Muscle of leg (tissue), 3 donors: ENCODE measurements at regions not wholly inside any gene's neighbourhood (a gene's known extent, or its start where the extent isn't known, plus 50 kb on each side); places are given as distances from the start of the nearest gene placed in this dataset.

Experiments used
- DNase-seq: peaks from one replicate; pipeline ENCODE4 v3.0.0; 2013
- H3K27ac ChIP-seq: one replicate; pipeline ENCODE4 v1.5.1; 2013; ENCODE audit warnings: mild to moderate bottlenecking, low read length, control low read depth
- H3K27me3 ChIP-seq: one replicate; pipeline ENCODE4 v1.6.1; 2013; ENCODE audit warnings: low read length; ENCODE audit not compliant: control insufficient read depth, insufficient read depth
- H3K36me3 ChIP-seq: one replicate; pipeline ENCODE4 v1.6.1; 2013; ENCODE audit warnings: low read length; ENCODE audit not compliant: control insufficient read depth, insufficient read depth
- H3K4me1 ChIP-seq: one replicate; pipeline ENCODE4 v1.6.1; 2013; ENCODE audit warnings: low read length; ENCODE audit not compliant: control insufficient read depth, insufficient read depth
- H3K4me3 ChIP-seq: one replicate; pipeline ENCODE4 v1.5.1; 2013; ENCODE audit warnings: low read length, control low read depth
- H3K9me3 ChIP-seq: replicated peaks from 2 replicates; pipeline ENCODE4 v1.6.1; 2013; ENCODE audit warnings: low read depth, low read length; ENCODE audit not compliant: control insufficient read depth
- WGBS: methylation state at CpG from one replicate; pipeline ENCODE4 v1.1.5; 2013; ENCODE audit warnings: missing lambda C conversion rate; ENCODE audit not compliant: insufficient coverage; 5-methylcytosine and 5-hydroxymethylcytosine counted together

DNA sequence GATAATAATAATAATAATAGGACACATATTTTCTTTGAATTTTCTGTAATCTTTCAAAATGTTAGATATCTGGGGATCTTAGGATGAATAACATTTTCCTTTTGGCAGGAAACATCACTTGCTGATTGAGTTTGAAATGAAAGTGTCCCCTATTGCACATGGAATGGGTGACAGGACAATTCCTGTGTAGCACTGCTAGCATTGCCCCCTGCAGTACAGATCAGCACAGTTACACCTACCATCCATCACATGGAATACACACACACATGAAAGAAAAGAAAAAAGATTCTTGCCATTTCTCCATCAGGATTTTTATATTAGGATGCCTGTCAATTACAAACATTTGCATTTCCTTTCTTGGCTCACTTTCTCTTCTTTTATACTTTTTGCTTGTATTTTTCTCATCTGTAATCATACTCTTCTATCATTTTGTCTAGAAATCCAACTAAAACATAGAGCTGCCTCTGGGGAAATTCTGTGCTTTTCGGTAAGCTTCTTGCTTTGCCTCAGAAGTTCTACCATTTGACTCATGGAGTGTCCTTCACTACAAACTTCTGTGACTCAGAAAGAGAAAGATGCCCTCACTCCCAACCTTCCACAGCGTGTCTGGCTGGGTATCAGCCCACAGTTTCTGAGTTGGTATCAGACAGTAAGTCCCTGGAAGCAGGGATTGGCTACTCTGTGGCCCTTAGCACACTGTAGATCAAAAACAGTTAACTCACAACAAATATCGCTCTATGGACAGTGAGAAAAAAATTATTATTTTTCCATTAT is 641.2 kb downstream of the PTPRC start:
- no peaks in the 10 kb centered on the region for H3K27me3 ChIP-seq
- no peak overlapping the region for H3K4me3 ChIP-seq
- 100% methylated on average over 1 of the region's 3 CpGs for WGBS
- no peak overlapping the region for H3K27ac ChIP-seq
- no peaks in the 10 kb centered on the region for H3K4me1 ChIP-seq
- no peaks in the 10 kb centered on the region for H3K9me3 ChIP-seq
- DNase-seq: no peak
- H3K36me3 ChIP-seq: no peaks in the 10 kb centered on the region

DNA sequence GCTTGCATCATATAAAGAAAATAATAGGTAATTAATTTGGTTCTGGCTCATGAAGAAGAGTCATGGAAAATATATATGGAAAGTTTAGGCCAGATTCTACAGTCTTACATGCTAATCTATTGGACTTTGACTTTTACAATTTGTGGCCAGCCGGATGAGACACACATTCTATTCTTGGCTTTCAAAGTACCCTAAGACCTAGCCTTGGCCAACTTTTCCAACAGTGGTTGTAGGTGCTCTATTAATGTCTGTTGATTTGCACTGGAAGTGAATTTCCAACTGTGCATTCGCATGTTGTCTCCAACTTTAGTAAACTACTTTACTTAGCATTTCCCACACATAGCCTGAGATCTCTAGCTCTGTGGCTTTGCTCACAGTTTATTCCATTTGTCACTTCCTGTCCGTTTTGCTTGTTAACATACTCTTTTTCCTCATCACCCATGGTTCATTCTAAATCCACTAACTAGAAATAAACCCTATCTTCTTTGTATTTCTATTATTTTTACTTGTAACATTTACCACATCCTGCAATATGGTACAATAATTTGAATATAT is 644.0 kb downstream of the PTPRC start:
- peak; percentile 83 for DNase-seq
- no peaks in the 10 kb centered on the region for H3K27me3 ChIP-seq
- H3K36me3 ChIP-seq: no peaks in the 10 kb centered on the region
- H3K4me3 ChIP-seq: no peak overlapping the region
- WGBS: 67% methylated on average over 1 of the region's 3 CpGs
- H3K4me1 ChIP-seq: no peaks in the 10 kb centered on the region
- H3K27ac ChIP-seq: no peak overlapping the region
- H3K9me3 ChIP-seq: no peaks in the 10 kb centered on the region

DNA sequence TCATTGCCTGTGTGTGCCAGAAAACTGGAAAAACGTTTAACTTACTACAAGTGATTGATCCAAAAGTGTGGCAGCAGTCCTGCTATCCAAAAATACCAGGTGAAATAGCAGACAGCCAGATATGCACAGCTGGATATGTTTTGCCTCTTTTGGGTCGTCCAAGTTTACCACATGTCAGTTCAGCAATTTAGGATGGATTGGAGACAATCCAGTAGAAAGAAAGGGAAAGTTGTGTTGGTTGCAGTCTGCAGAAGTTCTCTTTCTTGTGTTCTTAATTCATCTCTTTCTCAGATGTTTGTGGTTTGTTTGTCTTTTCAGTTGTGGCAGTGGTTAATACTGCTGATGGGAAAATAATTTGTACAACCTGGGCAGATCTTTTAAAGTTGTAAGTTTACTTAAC is 645.0 kb downstream of the PTPRC start:
- Histone ChIP-seq H3K4me1 (no peaks in the 10 kb centered on the region), H3K9me3 (no peaks in the 10 kb centered on the region), H3K4me3 (no peak overlapping the region), H3K27me3 (no peaks in the 10 kb centered on the region), H3K36me3 (no peaks in the 10 kb centered on the region), H3K27ac (no peak overlapping the region)
- peak; percentile 95 for DNase-seq
- WGBS: 25% methylated on average over 2 of the region's 2 CpGs

DNA sequence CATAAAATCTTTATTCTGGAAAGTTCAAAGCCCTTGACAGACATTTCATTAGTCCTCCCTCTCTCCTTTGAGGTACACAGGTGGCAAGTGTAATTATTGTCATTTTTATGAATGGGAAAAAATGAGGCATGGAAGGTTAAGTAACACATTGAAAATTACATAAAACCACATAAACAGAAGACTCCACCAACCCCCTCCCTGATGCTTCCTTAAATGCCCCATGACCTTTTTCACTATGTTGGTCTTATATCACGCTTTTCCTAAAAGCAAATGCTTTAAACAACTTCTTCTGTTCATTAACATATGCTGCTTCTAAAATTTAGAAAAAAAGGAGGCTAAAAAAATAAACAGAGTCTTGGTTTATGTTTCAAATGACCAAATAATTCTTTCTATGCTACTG is 648.4 kb downstream of the PTPRC start:
- Histone ChIP-seq H3K36me3 (no peaks in the 10 kb centered on the region), H3K4me3 (no peak overlapping the region), H3K9me3 (no peaks in the 10 kb centered on the region)

DNA sequence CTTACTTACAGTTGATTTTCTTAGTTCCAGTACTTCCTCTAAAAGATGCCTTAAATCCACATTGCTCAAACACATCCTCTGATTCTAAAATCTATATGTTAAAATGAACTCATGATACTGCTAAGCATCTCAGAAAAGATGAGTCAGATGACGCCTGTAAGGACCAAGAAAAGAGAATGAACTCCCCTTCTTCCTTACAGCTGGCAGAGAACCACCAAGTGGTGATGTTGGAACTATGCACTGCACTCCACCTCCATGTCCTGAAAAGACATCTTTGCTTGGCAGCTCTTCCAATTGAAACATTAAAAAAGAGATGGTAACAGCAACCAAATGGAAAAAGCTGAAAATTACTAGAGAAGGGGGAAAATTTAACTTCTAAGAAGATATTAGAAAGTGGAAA is 648.8 kb downstream of the PTPRC start:
- Histone ChIP-seq H3K27ac (no peak overlapping the region), H3K27me3 (no peaks in the 10 kb centered on the region), H3K9me3 (no peaks in the 10 kb centered on the region), H3K4me1 (no peaks in the 10 kb centered on the region), H3K4me3 (no peak overlapping the region), H3K36me3 (no peaks in the 10 kb centered on the region)
- DNase-seq: peak; percentile 78
- no CpG with 5 or more reads among the region's 1 CpG for WGBS

More for the DNA sequence above, 648.4 kb downstream of the PTPRC start:
- no peak for DNase-seq
- H3K27ac ChIP-seq: no peak overlapping the region
- no CpG with 5 or more reads among the region's 1 CpG for WGBS
- H3K4me1 ChIP-seq: no peaks in the 10 kb centered on the region
- H3K27me3 ChIP-seq: no peaks in the 10 kb centered on the region

DNA sequence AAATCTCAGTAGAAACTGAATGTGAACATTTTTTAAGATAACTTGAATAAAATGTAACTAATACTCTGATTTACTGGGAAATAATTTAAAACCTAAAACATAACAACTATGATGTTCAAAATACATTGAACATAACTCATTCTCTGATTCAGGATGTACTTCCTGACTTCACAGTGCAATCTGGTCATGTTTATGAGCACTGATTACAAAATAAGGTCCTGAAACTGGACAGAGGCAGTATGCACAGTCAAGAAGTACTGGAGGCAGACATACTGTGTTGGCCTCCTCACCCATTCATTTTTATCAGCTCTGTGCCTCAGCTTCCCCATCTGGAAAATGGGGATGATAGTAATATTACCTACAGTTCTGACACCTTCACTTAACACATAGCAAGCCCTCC is 651.3 kb downstream of the PTPRC start:
- no peaks in the 10 kb centered on the region for H3K36me3 ChIP-seq
- no peaks in the 10 kb centered on the region for H3K27me3 ChIP-seq
- no peak for DNase-seq
- H3K4me3 ChIP-seq: no peak overlapping the region
- no peaks in the 10 kb centered on the region for H3K4me1 ChIP-seq
- H3K27ac ChIP-seq: no peak overlapping the region
- H3K9me3 ChIP-seq: no peaks in the 10 kb centered on the region

DNA sequence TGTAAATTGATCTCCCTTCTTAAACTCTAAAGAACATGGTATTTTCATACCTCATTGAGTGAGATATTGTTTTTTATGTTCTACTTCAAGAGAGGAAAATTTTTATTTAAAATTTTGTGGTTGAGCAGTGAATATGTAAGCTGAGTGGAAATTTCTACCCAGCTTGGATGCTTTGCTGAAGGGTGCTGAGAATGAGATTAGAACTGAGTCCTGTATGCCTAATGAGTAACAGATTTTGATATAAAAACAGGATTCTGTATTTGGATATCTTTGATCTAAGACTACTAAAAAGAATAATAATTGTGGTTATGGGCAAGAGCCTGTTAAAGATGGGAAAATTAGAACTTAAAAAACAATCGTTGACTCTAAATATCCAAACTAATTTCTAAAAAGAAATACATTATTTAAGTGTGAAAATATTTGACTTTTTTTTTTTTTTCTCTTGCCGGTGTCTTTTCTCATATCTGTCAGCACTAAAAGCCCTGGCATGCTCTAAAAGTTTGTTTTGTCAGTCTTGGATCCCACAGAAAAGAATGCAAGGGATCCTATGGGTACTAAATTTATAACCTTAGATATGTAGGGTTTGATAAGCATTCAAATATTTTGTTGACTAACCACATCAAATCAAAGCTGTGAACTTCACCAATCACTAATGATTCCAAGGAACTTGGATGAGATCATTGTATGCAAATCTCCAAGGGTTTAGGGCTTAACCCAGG is 652.3 kb downstream of the PTPRC start:
- Histone ChIP-seq H3K4me3 (no peak overlapping the region), H3K9me3 (no peaks in the 10 kb centered on the region), H3K4me1 (no peaks in the 10 kb centered on the region), H3K27ac (no peak overlapping the region), H3K36me3 (no peaks in the 10 kb centered on the region), H3K27me3 (no peaks in the 10 kb centered on the region)
- no CpG with 5 or more reads among the region's 2 CpGs for WGBS
- DNase-seq: no peak

DNA sequence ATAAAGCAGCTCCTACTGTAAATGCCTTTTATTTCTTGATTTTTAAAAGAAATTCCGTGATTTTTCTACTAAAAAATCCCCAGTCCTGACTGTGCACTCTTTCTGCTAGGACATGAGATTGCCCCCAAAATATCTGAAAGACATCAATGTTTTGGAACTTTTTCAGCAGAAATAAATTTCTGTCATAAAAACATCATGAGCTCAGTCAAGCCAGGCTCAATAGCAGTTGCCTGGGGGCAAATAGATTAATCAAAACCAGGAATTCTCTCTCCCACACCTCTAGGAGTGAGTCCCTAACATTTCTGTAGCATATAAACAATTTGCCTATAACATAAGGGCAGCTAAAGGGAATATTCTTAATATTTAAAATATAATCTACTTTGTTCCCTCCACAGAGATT is 654.1 kb downstream of the PTPRC start:
- DNase-seq: no peak
- Histone ChIP-seq H3K4me1 (no peaks in the 10 kb centered on the region), H3K4me3 (no peak overlapping the region), H3K27me3 (no peaks in the 10 kb centered on the region), H3K36me3 (no peaks in the 10 kb centered on the region), H3K9me3 (no peaks in the 10 kb centered on the region), H3K27ac (no peak overlapping the region)
- 50% methylated on average over 1 of the region's 1 CpG for WGBS

DNA sequence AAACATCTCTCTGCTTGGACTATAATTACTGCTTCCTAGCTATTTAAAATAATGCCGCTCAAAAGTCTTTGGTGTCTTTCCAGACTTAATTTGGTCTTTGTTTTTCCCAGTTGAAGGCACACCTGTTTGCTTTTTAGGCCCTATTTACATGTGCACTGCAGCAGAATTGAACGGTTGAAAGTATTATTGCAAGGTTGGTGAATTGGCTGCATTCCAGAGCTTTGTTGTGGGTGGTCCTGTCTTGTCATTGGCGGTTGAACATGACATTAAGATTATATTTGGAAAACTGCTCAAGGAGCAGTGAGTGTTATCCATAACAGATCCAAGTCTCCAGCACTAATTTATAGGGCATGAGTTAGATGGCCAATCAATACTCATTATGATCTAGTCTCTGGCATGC is 656.3 kb downstream of the PTPRC start:
- no peaks in the 10 kb centered on the region for H3K4me1 ChIP-seq
- H3K27ac ChIP-seq: no peak overlapping the region
- no peak for DNase-seq
- H3K9me3 ChIP-seq: no peaks in the 10 kb centered on the region
- H3K27me3 ChIP-seq: no peaks in the 10 kb centered on the region
- 100% methylated on average over 1 of the region's 3 CpGs for WGBS
- H3K36me3 ChIP-seq: no peaks in the 10 kb centered on the region
- H3K4me3 ChIP-seq: no peak overlapping the region

DNA sequence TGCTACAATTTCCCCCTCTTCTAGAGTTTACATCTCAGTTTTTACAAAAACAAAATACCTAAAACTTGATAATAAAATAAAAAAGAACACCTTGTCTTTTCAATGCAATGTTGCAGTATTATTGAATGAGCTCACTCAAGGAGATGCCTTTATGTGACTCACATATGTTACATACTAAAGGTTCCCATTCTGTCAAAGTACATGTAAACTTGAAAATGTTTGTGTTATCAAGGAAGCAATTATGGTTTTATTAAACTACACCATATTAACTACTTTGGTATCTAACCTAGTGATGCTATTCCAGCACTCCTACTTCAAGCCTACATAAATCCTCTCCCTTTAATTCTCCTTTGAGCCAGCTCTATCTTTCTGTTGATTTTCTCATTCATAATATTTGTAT is 658.3 kb downstream of the PTPRC start:
- Histone ChIP-seq H3K36me3 (no peaks in the 10 kb centered on the region), H3K27me3 (no peaks in the 10 kb centered on the region), H3K4me3 (no peak overlapping the region), H3K9me3 (no peaks in the 10 kb centered on the region), H3K27ac (no peak overlapping the region), H3K4me1 (no peaks in the 10 kb centered on the region)
- DNase-seq: no peak
